Fibroblast of skin of back (primary cell): ENCODE measurements at regions not wholly inside any gene's neighbourhood (a gene's known extent, or its start where the extent isn't known, plus 50 kb on each side); places are given as distances from the start of the nearest gene placed in this dataset.

ENCODE experiments used
- DNase-seq: peaks from one replicate; pipeline ENCODE4 v3.0.0-alpha.2; 2013

- DNase-seq, result no peak
Measured at GRCh38 chr13:106296723-106297122, 238.7 kb downstream of the EFNB2 start.

GRCh38 chr13:106295971-106296370 lies 239.5 kb downstream of the EFNB2 start:
- DNase-seq, result no peak

GRCh38 chr13:106291006-106291405 lies 244.5 kb downstream of the EFNB2 start:
- DNase-seq, result peak; percentile 66

GRCh38 chr13:106287351-106287750 lies 248.1 kb downstream of the EFNB2 start:
- DNase-seq, result no peak

GRCh38 chr13:106286811-106287210 lies 248.7 kb downstream of the EFNB2 start:
- no peak for DNase-seq

GRCh38 chr13:106284358-106284757 lies 251.1 kb downstream of the EFNB2 start:
- peak; percentile 74 for DNase-seq

- DNase-seq, result no peak
Measured at GRCh38 chr13:106281426-106281825, 254.0 kb downstream of the EFNB2 start.

- no peak for DNase-seq
Measured at GRCh38 chr13:106277484-106278154, 257.8 kb downstream of the EFNB2 start.

GRCh38 chr13:106276876-106277275 lies 258.6 kb downstream of the EFNB2 start:
- DNase-seq, result no peak

GRCh38 chr13:106275446-106276032 lies 259.9 kb downstream of the EFNB2 start:
- DNase-seq, result no peak

- DNase-seq, result peak; percentile 73
Measured at GRCh38 chr13:106274551-106275203, 260.8 kb downstream of the EFNB2 start.

- no peak for DNase-seq
Measured at GRCh38 chr13:106263801-106264200, 271.7 kb downstream of the EFNB2 start.

- DNase-seq, result no peak
Measured at GRCh38 chr13:106262886-106263285, 272.6 kb downstream of the EFNB2 start.

- no peak for DNase-seq
Measured at GRCh38 chr13:106261450-106261849, 274.0 kb downstream of the EFNB2 start.

GRCh38 chr13:106260352-106260751 lies 275.1 kb downstream of the EFNB2 start:
- no peak for DNase-seq

- no peak for DNase-seq
Measured at GRCh38 chr13:106259928-106260327, 275.5 kb downstream of the EFNB2 start.

GRCh38 chr13:106246666-106247188 lies 288.7 kb downstream of the EFNB2 start:
- DNase-seq, result no peak

GRCh38 chr13:106246242-106246641 lies 289.2 kb downstream of the EFNB2 start:
- no peak for DNase-seq

- peak; percentile 12 for DNase-seq
Measured at GRCh38 chr13:106243011-106243565, 292.4 kb downstream of the EFNB2 start.

GRCh38 chr13:106241974-106242953 lies 293.2 kb downstream of the EFNB2 start:
- DNase-seq, result peak; percentile 51

- DNase-seq, result no peak
Measured at GRCh38 chr13:106238690-106239089, 296.8 kb downstream of the EFNB2 start.

GRCh38 chr13:106234636-106235035 lies 300.8 kb downstream of the EFNB2 start:
- DNase-seq, result no peak
